ENCODE measurements at regions not wholly inside any gene's neighbourhood (a gene's known extent, or its start where the extent isn't known, plus 50 kb on each side); places are given as distances from the start of the nearest gene placed in this dataset.

- no peak for DNase-seq (ENCODE audit: low read depth)
- no peak for TF ChIP-seq CTCF (IDR thresholded peaks at IDR 0.05; ENCODE audit: control insufficient read depth, extremely low read depth, insufficient read depth)
- H3K4me3 ChIP-seq (ENCODE audit: low read depth, low read length): no peak overlapping the region
Measured at GRCh38 chr2:18792684-18793083, 203.3 kb upstream of the NT5C1B start.

- no peak for DNase-seq (ENCODE audit: low read depth)
- no peak for TF ChIP-seq CTCF (IDR thresholded peaks at IDR 0.05; ENCODE audit: control insufficient read depth, extremely low read depth, insufficient read depth)
- no peak overlapping the region for H3K4me3 ChIP-seq (ENCODE audit: low read depth, low read length)
Measured at GRCh38 chr2:18792226-18792629, 202.9 kb upstream of the NT5C1B start.

- no peak for DNase-seq (ENCODE audit: low read depth)
- TF ChIP-seq CTCF (IDR thresholded peaks at IDR 0.05; ENCODE audit: control insufficient read depth, extremely low read depth, insufficient read depth): no peak
- no peak overlapping the region for H3K4me3 ChIP-seq (ENCODE audit: low read depth, low read length)
Measured at GRCh38 chr2:18791172-18791797, 201.9 kb upstream of the NT5C1B start.

- no peak for TF ChIP-seq CTCF (IDR thresholded peaks at IDR 0.05; ENCODE audit: control insufficient read depth, extremely low read depth, insufficient read depth)
- H3K4me3 ChIP-seq (ENCODE audit: low read depth, low read length): no peak overlapping the region
- peak; percentile 22 for DNase-seq (ENCODE audit: low read depth)
Measured at GRCh38 chr2:18790509-18791171, 201.3 kb upstream of the NT5C1B start.

- TF ChIP-seq CTCF (IDR thresholded peaks at IDR 0.05; ENCODE audit: control insufficient read depth, extremely low read depth, insufficient read depth): no peak
- no peak for DNase-seq (ENCODE audit: low read depth)
- no peak overlapping the region for H3K4me3 ChIP-seq (ENCODE audit: low read depth, low read length)
Measured at GRCh38 chr2:18788592-18788991, 199.2 kb upstream of the NT5C1B start.

DNA sequence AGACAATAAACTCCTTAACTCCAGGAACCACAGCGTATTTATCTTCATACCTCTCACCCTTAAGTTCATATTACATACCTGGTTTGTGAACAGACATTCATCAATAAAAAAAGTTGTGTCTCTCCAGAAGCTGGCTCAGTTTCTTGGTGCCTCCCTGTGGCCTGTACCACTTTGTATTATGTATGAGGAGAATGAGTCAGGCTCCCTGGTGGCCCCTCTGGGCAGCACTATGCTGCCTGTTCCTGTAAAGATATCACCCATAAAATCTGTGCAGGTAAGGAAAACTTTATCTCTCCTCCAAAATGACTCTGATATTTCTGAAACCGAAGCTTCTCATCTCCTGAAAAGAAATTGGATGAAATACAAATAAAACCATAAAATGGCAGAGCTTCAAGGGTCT, 198.4 kb upstream of the NT5C1B start:
- no peak for TF ChIP-seq CTCF (IDR thresholded peaks at IDR 0.05; ENCODE audit: control insufficient read depth, extremely low read depth, insufficient read depth)
- no peak for DNase-seq (ENCODE audit: low read depth)
- H3K4me3 ChIP-seq (ENCODE audit: low read depth, low read length): no peak overlapping the region

DNA sequence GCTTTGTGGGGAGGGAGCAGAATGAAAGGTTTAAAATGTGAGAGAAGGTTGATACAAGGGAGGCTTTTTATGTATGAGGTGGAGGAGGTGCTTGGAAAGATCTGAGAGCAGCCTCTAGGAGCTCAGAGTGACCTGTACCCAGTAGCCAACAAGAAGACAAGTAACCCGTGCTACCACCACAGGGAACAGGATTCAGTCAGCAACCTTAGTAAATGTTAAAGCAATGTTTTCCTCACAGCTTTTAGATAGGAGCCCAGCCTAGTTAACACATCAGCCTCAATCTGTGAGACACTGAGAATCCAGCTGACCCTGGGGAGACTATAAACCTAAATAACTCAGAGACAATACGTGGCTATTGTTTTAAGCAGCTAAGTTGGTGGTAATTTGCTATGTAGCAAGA, 194.9 kb upstream of the NT5C1B start:
- no peak overlapping the region for H3K4me3 ChIP-seq (ENCODE audit: low read depth, low read length)
- no peak for TF ChIP-seq CTCF (IDR thresholded peaks at IDR 0.05; ENCODE audit: control insufficient read depth, extremely low read depth, insufficient read depth)
- DNase-seq (ENCODE audit: low read depth): no peak
